Glutamatergic neuron (in vitro differentiated cells): ENCODE measurements at regions not wholly inside any gene's neighbourhood (a gene's known extent, or its start where the extent isn't known, plus 50 kb on each side); places are given as distances from the start of the nearest gene placed in this dataset.

Experiments used
- DNase-seq: peaks from one replicate; pipeline ENCODE4 v3.0.0; 2022
- H3K27ac Mint-ChIP-seq: one replicate; pipeline ENCODE4 v1.8.0; 2020; ENCODE audit warnings: mild to moderate bottlenecking, mixed read lengths, inconsistent platforms; ENCODE audit not compliant: unreplicated experiment
- H3K27me3 Mint-ChIP-seq: one replicate; pipeline ENCODE4 v1.8.0; 2020; ENCODE audit warnings: mild to moderate bottlenecking, moderate library complexity, mixed read lengths, inconsistent platforms; ENCODE audit not compliant: unreplicated experiment
- H3K36me3 Mint-ChIP-seq: one replicate; pipeline ENCODE4 v1.8.0; 2020; ENCODE audit warnings: mild to moderate bottlenecking, mixed read lengths, inconsistent platforms; ENCODE audit not compliant: unreplicated experiment
- H3K4me1 Mint-ChIP-seq: one replicate; pipeline ENCODE4 v1.8.0; 2020; ENCODE audit warnings: mild to moderate bottlenecking, low read depth, mixed read lengths, inconsistent platforms; ENCODE audit not compliant: unreplicated experiment
- H3K4me3 Mint-ChIP-seq: one replicate; pipeline ENCODE4 v1.8.0; 2020; ENCODE audit warnings: mild to moderate bottlenecking, mixed read lengths, inconsistent platforms; ENCODE audit not compliant: unreplicated experiment
- H3K9me3 Mint-ChIP-seq: one replicate; pipeline ENCODE4 v1.8.0; 2020; ENCODE audit warnings: mild to moderate bottlenecking, moderate library complexity, mixed read lengths, inconsistent platforms; ENCODE audit not compliant: unreplicated experiment
- CTCF ChIP-seq: fragments of 200-600 bp; sonication (generic); IDR thresholded peaks from one replicate; pipeline ENCODE4 v1.5.0; 2021; ENCODE audit not compliant: partially characterized antibody, unreplicated experiment

GRCh38 chr2:61688369-61689334 is 150.5 kb upstream of the XPO1 start:
- H3K27me3 Mint-ChIP-seq = no peaks in the 10 kb centered on the region
- H3K27ac Mint-ChIP-seq = no peak overlapping the region
- no peaks in the 10 kb centered on the region for H3K36me3 Mint-ChIP-seq
- no peak overlapping the region for H3K4me3 Mint-ChIP-seq
- H3K4me1 Mint-ChIP-seq = no peaks in the 10 kb centered on the region
- no peak for DNase-seq
- TF ChIP-seq CTCF = no peak
- H3K9me3 Mint-ChIP-seq = no peaks in the 10 kb centered on the region

GRCh38 chr2:61679096-61679495 is 140.9 kb upstream of the XPO1 start:
- H3K27ac Mint-ChIP-seq = no peak overlapping the region
- H3K4me3 Mint-ChIP-seq = no peak overlapping the region
- H3K27me3 Mint-ChIP-seq = no peaks in the 10 kb centered on the region
- TF ChIP-seq CTCF = no peak
- H3K9me3 Mint-ChIP-seq = peaks cover 6% of the 10 kb centered on the region
- H3K36me3 Mint-ChIP-seq = peaks cover 7% of the 10 kb centered on the region
- no peak for DNase-seq
- H3K4me1 Mint-ChIP-seq = no peaks in the 10 kb centered on the region

- no peak overlapping the region for H3K4me3 Mint-ChIP-seq
- H3K27me3 Mint-ChIP-seq = no peaks in the 10 kb centered on the region
- no peaks in the 10 kb centered on the region for H3K4me1 Mint-ChIP-seq
- no peak for TF ChIP-seq CTCF
- no peak overlapping the region for H3K27ac Mint-ChIP-seq
- no peak for DNase-seq
- H3K9me3 Mint-ChIP-seq = peaks cover 6% of the 10 kb centered on the region
- H3K36me3 Mint-ChIP-seq = peaks cover 9% of the 10 kb centered on the region
Observed at GRCh38 chr2:61677942-61678341, 139.8 kb upstream of the XPO1 start.

- H3K36me3 Mint-ChIP-seq = peaks cover 9% of the 10 kb centered on the region
- TF ChIP-seq CTCF = no peak
- H3K4me1 Mint-ChIP-seq = no peaks in the 10 kb centered on the region
- H3K27ac Mint-ChIP-seq = no peak overlapping the region
- peaks cover 6% of the 10 kb centered on the region for H3K9me3 Mint-ChIP-seq
- no peak overlapping the region for H3K4me3 Mint-ChIP-seq
- H3K27me3 Mint-ChIP-seq = no peaks in the 10 kb centered on the region
- DNase-seq = no peak
Observed at GRCh38 chr2:61677306-61677705, 139.2 kb upstream of the XPO1 start.

- no peak for TF ChIP-seq CTCF
- no peaks in the 10 kb centered on the region for H3K27me3 Mint-ChIP-seq
- no peak for DNase-seq
- H3K4me3 Mint-ChIP-seq = no peak overlapping the region
- peaks cover 9% of the 10 kb centered on the region for H3K36me3 Mint-ChIP-seq
- H3K9me3 Mint-ChIP-seq = peaks cover 5% of the 10 kb centered on the region
- no peak overlapping the region for H3K27ac Mint-ChIP-seq
- H3K4me1 Mint-ChIP-seq = peaks cover 2% of the 10 kb centered on the region
Observed at GRCh38 chr2:61675204-61675603, 137.0 kb upstream of the XPO1 start.
